HEK293T (cell line): ENCODE measurements at regions not wholly inside any gene's neighbourhood (a gene's known extent, or its start where the extent isn't known, plus 50 kb on each side); places are given as distances from the start of the nearest gene placed in this dataset.

Source experiments
- ELF4 ChIP-seq: fragments of 450-650 bp; IDR thresholded peaks from 2 replicates; pipeline ENCODE4 v1.6.1; 2017; ENCODE audit warnings: antibody characterized with exemption
- FOXA1 ChIP-seq: fragments of 450-650 bp; IDR thresholded peaks from 2 replicates; pipeline ENCODE4 v1.6.1; 2016; ENCODE audit warnings: mild to moderate bottlenecking
- FOXK2 ChIP-seq: fragments of 450-650 bp; IDR thresholded peaks from 2 replicates; pipeline ENCODE4 v1.6.1; 2016; ENCODE audit warnings: mild to moderate bottlenecking
- L3MBTL2 ChIP-seq: fragments of 450-650 bp; conservative IDR thresholded peaks from 2 replicates; pipeline ENCODE4 v1.6.1; 2016; ENCODE audit warnings: mild to moderate bottlenecking
- LEF1 ChIP-seq: fragments of 450-650 bp; IDR thresholded peaks from 2 replicates; pipeline ENCODE4 v1.6.1; 2017; ENCODE audit warnings: mild to moderate bottlenecking, borderline replicate concordance
- ZNF384 ChIP-seq: fragments of 450-650 bp; IDR thresholded peaks from 2 replicates; pipeline ENCODE4 v1.6.1; 2016

DNA sequence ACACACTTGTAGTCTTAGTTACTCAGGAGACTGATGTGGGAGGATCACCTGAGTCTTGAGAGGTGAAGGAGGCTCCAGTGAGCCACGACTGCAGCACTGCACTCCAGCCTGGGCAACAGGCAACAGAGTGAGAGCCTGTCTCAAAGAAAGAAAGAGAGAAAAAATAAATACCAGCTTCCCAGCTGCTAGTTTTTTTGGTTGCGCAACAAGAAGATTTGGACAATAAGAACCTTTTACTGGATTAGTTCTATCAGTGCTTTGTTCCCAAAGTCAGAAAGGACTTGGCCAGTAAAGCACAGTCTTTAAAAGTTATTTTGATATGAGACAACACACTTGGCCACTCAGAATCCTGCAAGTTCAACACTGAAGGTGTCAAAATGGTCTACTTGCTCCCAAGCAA is 768.1 kb upstream of the LRFN5 start:
- TF ChIP-seq LEF1 (no peak), FOXK2 (no peak), ZNF384 (no peak), FOXA1 (no peak), ELF4 (no peak), L3MBTL2 (no peak)
